GM19467 (cell line): ENCODE measurements at regions not wholly inside any gene's neighbourhood (a gene's known extent, or its start where the extent isn't known, plus 50 kb on each side); places are given as distances from the start of the nearest gene placed in this dataset.

ENCODE experiments used
- ATAC-seq: cut with Tn5 transposase; IDR thresholded peaks from one replicate; pipeline ENCODE4 v1.9.1; 2021; ENCODE audit warnings: mild to moderate bottlenecking, moderate library complexity; ENCODE audit not compliant: unreplicated experiment

GRCh38 chr7:79593866-79594301 lies 140.4 kb upstream of the MAGI2 start:
- ATAC-seq = no peak

DNA sequence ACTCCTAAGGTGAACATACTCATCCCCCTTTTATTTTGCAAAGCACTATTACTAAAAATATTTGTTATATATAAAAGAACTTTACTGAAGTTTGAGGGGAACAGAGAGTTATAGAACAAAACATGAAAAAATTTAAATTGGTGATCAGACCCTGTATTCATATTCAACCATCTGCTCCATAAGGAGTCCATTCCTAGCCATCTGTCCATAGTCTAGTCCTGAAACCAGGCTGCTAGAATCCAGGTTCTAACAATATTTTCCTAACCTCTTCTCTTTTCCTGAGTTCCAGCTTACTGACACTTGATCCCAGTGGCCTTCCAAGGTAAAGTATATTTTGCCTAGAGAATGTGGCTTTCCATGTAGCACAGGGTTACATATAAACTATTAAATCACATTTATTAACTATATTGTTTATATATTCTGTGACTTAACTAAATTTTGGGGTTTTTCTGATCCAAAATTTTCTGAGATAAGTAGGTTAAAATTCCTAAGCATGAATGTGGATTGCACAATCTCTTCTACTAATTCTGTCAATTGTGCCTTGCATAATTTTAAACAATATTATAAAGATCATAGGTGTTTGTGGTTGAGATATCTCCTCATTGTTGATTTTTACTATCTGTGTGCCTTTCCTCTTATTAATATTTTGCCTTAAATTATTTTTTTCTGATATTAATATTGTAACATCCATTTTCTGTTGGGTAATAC lies 137.6 kb upstream of the MAGI2 start:
- ATAC-seq = no peak

GRCh38 chr7:79590391-79590790 lies 136.9 kb upstream of the MAGI2 start:
- no peak for ATAC-seq

GRCh38 chr7:79570903-79571302 lies 117.4 kb upstream of the MAGI2 start:
- no peak for ATAC-seq

DNA sequence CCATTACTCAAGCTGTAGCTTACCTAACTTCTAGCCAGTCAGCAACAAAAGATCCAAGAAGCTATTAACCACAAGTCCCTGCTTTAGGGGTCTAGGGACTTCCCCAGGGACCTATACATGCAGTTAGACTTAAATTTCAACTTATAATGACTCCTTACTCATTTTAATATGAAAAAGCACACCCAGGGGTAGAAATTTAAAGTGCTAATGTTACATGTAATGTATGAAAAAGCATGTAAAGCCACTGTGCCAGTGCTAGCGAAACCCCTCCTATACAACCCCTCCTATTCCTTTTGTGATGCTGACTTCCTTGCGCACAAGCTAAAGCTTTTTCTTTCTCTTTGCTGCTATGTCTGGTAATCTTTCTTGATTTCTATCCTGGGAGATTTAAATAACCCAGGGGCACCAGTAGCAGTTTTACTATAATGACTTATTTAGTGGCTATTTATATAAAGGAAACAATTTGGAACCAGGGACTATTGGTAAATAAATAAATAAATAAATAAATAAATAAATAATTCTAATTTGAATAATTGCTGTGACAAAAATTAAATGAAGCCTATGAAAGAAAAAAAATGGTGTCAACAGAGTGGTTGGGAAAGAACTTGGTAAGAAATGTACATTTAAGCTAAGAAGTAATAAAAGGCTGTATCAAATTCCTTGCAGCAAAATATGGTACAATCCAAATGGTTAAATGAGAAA lies 110.5 kb upstream of the MAGI2 start:
- no peak for ATAC-seq

DNA sequence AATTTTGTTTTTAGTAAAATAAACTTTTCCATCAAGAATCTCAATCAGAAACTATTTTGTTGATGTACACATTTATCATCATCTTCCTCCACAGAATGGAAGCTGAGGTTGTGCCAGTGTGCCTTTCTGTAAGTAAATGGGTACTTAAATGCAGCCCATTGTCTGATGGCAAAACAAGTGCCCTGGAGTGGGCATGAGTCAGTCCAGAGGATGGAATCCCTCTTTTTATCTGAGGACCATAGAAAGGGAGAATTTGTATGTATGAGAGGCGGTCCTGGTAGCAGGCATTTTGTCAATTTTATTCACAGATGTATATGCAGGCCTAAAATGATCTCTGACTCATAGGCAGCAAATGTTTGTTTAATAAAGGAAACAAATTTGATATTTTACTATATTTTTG lies 102.1 kb upstream of the MAGI2 start:
- ATAC-seq = no peak

DNA sequence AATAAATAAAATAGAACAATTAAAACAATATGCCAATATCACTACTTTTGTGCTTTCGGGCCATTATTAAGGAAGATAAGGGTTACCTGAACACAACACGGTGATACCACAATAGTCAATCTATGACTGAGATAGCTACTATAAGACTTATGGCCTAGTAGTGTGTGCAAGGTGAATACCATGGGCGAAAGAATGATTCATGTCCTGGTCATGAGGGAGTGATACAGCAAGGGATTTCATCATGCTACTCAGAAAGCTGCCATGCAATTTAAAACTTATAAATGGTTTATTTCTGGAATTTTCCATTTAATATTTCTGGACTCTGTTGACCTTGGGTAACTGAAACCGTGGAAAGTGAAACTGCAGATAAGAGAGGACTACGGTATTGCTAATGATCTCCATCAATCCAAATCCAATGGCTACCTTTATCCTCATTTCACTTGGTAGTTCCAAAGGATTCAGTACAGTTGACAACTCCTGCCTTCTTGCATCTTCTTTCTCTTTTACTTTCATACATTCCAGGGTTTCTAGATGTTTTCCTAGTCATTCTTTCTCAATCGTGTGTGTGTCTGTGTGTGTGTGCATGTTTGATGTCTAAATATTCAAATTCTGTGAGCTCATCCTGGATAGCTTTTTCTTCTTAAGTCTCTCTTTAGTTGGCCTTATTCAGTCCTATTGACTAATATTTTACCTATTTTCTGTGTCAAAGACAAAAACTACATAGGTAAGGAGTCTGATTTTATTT lies 100.5 kb upstream of the MAGI2 start:
- ATAC-seq = no peak

GRCh38 chr7:79552463-79552862 lies 99.0 kb upstream of the MAGI2 start:
- no peak for ATAC-seq

DNA sequence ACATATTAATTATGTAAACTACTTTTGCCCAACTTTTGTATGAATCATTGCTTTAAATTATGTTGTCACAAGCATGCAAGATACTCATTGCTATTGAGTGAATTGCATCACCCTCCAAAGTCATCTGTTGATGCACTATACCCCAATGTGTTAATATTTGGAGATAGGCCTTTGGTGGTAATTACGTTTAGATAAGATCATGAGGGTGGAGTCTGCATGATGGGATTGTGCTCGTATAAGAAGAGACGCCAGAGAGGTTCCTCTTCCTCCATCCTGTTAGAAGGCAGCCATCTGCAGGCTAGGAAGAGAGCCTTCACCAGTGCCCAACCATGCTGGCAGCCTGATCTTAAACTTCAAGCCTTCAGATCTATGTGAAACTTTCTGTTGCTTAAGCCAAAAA lies 95.3 kb upstream of the MAGI2 start:
- no peak for ATAC-seq

DNA sequence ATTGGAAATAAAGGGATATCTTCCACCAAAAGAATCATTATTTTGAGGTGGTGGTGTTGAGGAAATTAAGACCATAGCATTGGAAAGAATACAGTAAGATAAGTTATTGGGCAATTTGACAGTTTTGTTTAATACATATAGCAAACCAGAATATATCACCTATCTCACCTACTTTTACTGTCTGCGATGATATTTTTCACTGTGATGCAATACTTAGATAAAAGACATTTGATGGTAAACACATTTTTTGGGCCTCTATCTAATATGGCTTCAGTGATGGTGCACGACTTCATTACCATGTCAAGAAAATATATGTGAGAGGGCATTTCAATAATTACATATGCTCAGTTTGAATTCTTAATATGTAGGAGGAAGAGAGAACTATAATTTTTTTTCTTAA lies 93.7 kb upstream of the MAGI2 start:
- no peak for ATAC-seq

DNA sequence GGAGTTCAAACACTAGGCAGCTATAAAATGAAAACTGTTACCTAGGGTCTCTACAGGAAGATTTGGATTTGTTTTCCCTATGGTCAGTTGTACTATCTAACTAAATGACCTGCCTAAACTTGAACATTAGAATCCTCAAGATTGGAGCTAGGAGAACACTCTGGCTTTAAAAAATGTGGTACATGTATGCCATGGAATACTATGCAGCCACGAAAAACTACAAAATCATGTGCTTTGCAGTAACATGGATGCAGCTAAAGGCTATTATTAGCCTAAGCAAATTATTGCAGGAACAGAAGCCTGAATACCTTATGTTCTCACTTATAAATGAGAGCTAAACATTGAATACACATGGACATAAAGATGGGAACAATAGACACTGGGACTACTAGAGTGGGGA lies 87.1 kb upstream of the MAGI2 start:
- ATAC-seq = no peak

DNA sequence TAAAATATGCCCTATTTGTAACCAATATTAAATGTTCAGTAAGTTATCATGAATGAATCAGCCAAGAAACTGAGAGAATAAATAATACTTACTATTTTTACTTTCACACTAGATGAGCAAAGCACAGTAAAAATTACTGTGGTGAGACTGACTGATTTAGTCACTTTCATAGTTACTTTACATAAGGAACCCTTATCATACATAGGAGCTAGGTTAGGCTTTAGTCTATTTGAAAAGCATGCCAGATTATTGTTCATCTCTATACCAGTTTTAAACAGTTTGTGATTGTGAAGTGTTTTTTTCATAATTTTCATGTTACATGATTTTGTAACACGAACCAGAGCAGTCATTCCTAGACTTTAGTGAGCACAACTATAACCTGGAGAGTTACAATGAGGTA lies 80.7 kb upstream of the MAGI2 start:
- no peak for ATAC-seq

GRCh38 chr7:79531905-79532664 lies 78.6 kb upstream of the MAGI2 start:
- ATAC-seq = no peak

GRCh38 chr7:79531116-79531515 lies 77.6 kb upstream of the MAGI2 start:
- ATAC-seq = no peak

DNA sequence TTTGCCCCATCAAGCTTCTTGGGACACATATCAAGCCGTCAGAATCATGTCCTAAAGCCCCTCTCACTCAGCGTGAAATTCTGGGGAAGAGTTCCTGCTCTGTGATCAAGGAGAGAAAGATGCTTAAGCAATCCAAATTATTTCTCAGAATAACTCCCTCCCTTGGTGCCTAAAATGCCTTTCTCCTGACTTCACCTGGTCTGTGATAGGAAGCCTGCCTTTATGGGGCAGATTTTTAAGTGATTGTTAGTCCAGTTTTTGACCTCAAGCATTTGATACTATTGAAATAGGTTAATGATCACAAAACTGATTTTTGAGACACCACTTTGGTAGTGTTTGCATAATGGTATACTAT lies 76.4 kb upstream of the MAGI2 start:
- ATAC-seq = no peak

DNA sequence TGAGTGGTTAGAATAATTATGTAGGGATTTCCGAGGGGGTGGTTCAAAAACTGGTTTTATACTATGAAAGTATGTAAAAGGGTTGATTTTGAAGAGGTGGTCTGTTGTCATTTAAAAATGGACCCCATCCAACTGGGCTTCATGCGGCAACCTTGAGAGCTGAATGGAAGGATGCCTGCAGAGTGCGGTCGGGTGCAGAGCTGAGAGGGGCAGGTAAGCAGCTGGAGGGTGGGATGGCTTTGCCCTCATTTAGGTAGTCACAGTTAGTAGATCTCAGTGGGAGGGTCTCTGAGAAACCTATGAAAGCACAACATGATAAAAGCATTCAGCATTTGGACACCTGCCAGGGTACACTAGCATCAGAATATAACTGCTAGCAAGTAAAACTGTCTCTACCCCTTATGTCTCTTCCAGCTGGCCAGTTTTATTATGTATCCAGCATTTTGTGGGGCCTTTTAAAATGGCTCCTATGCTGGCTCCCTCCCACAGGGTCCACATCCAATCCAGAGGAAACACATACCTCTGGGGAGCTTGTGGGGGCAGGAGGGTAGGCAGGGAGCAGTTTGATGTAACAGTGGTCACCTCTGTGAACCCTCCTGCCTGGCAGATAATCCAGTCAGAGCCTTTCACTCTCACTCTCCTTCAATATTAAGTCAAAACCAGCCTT lies 75.9 kb upstream of the MAGI2 start:
- ATAC-seq = no peak

DNA sequence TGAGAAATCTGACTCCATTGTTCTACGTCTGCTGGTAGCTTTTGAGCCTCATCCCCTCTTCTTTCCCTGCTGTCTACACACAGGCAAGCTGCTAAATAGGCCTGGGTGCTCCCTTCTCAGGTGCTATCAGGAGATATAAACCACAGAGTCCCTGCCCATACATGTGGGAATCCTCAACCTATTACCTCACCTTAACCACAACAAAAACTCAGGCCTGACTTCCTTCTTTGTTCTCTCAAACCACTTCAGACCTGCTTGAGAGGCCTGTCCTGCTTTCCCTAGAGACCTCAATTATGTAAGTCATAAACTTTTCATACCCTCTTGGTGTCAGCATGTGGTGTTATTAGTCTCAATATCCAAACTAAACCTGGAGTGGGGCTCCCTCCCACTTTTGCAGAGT lies 75.0 kb upstream of the MAGI2 start:
- no peak for ATAC-seq

DNA sequence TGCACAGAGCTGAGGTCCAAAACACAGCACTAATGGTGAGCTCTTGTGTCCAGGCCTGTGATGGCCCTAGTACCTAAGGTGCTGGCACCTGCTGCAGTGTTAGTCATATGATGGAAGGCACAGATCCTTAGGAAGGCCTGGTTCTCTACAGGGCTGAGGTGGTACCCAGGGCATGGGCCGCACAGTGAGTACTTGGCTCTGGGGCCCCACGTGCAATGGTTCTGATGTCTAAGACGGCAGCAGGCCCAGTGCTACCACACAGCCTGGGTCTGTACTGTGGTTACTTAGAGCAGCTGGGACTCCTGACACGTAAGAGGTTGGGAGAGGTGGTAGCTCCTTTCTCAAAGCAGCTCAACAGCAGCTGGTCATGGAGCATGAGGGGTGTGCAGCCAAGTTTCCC lies 70.6 kb upstream of the MAGI2 start:
- no peak for ATAC-seq

DNA sequence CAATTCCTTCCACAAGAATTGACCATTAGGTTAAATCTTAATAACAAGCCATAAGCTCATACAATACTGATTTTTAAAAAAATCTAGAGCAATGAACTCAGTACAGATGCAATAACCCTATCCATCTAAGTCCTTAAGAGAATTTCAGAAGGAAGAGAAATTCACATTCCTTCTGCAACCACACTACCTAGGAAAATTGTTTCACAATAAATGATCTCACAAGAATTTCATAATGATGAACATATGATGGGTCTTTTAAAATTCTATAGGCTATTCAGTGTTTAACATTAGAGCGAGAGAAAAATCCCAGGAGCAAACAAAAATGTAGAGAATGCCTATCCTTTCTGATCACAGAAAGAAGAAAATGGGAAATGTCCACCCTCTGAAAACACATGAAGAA lies 70.0 kb upstream of the MAGI2 start:
- ATAC-seq = no peak

DNA sequence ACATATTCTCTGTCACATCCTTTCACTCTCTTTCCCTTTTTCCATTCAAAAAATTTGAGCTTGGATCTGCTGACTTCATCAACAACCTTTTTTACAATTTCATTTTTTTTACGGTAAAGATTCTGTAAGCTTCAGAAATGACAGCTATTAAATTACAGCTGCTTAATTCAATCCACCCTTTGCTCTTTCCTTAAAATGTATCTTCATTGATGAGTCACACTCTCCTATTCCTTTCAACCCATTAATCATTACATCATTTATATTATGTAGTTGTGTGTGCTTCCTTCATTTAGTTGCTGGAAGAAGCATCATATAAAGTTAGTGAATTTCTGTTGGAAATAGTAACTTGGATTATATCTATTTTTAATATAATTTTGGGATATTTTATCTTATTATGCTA lies 67.1 kb upstream of the MAGI2 start:
- no peak for ATAC-seq

- ATAC-seq = no peak
These were observed 61.9 kb upstream of the MAGI2 start for GRCh38 chr7:79515358-79515757.
